Fibroblast of peridontal ligament (primary cell): ENCODE measurements at regions not wholly inside any gene's neighbourhood (a gene's known extent, or its start where the extent isn't known, plus 50 kb on each side); places are given as distances from the start of the nearest gene placed in this dataset.

Experiments
- DNase-seq: peaks from one replicate; pipeline ENCODE4 v3.0.0-alpha.2; 2010; ENCODE audit errors: extremely low read depth

DNA sequence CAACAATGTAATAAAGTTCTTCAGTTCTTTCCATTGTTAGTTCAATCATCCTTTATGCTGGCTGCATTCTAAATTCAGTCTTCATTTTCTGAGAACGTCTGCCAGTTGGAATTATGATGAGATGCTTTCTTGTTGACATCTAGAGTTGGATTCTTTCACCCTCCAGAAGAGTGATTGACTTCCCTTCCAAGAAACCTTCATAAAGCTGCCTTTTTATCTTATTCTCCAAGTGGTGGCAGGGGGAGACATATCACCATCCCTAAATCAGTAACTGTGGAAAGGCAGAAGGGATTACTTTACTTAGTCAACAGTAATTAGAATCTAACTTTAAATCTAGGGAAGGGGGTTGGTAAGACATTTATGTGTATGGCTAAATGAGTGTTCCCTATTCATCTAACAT, 86.8 kb upstream of the GULP1 start:
- no peak for DNase-seq

DNA sequence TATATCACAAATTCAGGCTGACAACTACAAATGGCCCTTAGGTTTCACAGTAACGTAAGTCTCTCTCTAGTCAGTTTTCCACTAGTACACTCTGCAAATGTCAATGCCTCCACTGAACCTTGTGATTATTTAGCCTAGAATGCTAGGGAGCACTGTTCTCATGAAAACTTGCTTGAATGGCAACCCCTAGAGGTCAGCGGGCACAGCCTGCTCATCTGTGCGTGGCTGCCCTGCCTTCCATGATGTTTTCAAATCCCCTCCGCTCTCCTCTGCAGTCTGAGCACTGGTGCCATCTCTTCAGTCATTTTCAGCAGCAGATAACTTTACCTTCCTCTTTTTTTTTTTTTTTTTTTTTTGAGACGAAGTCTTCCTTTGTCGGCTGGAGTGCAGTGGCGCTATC, 84.1 kb upstream of the GULP1 start:
- DNase-seq = no peak

DNA sequence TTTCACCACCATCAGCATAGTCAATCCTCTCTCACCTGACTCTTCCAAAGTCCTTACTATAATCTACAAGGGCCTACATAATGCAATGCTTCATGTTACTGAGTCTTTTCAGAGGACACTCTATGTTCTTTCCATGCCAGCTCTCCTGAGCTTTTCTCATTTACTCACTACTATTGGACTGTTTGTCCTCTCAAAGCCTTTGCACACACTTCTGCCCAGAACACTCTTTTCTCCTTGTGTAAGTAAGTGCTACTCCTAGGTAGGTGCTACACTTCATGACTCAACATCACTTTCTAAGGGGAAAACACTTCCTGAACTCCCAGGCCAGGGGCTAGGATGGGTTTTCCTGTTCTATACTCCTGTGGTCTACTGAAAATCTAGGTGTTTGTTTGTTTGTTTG, 82.5 kb upstream of the GULP1 start:
- DNase-seq = no peak

DNA sequence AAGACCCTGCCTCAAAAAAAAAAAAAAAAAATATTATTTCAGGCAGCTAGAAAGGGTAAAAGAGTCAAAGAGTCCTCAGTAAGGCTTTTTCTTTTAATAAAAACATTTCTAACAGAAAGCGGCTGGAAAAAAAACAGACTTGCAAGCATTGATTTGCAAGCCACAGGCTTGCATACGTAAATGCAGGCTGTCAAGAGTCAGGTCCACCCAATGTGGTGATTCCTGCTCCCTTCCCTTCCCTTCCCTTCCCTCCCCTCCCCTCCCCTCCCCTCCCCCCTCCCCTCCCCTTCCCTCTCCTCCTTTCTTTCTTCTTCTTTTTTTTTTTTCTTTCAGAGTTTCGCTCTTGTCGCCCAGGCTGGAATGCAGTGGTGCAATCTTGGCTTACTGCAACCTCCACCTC, 74.4 kb upstream of the GULP1 start:
- no peak for DNase-seq

DNA sequence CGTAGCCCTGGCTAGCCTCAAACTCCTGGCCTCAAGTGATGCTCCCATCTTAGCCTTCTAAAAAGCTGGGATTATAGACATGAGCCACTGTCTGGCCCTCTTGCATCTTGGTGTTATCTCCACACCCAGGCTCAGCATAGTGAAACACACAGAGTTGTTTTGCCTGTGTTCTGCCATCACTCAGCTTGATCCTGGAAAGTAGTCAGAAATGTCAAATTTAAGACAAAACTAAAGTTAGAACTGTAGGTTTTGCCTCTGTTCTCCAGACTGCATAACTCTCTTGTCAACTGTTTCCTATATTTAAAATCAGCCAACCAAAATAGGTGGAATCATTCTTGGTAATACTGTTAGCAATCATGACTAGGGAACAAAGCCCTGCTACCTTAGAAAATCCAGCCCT, 72.1 kb upstream of the GULP1 start:
- no peak for DNase-seq

DNA sequence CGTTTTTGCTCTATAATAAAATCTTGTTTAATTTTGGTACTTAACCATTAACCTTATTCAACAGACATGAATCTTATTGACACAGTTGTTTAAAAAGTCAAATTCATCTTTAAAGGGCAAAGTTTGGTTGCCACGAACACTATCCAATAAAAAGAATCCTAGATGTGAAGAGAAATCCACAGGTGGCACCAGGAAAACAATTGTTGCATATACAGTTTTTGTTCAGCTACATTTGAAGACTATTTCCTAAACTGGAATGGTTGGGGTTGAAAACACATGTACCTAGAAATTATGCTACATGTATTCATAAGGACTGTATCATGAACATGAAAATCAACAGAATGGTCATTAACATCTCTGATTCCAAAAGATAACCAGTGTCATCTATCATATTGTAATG, 71.1 kb upstream of the GULP1 start:
- DNase-seq = no peak

DNA sequence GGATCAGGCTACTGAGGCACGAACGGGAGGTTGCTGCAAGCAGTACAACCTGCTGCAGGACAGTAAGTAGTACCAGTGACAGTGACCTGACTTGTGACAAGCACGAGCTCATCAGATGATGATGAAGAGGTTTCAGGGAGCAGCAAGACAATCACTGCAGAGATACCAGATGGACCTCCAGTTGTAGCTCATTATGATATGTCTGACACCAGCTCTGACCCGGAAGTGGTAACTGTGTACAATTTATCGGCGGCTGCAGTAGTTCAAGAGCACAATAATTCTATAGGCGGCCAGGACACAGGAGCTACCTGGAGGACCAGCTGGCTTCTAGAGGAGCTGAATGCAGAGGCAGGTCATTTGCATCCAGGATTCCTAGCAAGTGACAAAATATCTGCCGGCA, 64.0 kb upstream of the GULP1 start:
- no peak for DNase-seq

DNA sequence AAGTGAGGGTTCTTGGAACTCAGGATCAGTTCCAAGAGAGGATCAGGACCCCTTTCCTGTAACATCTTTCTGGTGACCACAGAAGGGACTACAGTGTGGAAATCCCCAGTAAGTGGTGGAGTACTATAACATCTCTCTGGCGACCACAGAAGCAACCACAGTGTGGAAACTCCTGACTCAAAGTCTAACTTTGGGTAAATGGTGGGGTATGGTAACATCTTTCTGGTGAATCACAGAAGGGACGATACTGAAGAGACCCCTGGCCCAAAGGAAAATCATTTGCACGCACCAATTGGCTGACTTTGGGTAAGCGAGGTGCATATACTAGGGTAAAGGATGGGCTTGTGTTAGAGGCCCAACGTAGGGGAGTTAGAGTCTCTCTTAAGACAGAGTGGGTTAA, 56.3 kb upstream of the GULP1 start:
- DNase-seq = peak; percentile 1

DNA sequence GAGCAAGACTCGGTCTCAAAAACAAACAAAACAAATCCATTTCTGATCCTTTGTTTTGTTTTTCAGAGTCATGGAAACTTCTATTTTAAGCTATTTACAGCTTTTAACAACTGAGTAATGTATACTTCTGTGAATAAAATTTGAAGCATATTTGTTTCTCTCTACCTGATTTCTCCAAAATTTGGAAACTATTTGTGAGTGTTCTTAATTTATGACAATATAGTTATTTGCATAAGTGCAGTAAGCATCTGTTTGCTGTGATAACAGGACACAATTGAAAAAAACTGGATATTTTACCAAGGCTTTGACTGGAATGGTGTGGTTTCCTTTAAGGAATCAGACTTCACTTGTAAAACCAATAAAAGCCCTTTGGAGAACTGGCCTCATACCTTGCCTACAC, 53.3 kb upstream of the GULP1 start:
- DNase-seq = no peak
